MCF 10A (cell line): ENCODE measurements at regions not wholly inside any gene's neighbourhood (a gene's known extent, or its start where the extent isn't known, plus 50 kb on each side); places are given as distances from the start of the nearest gene placed in this dataset.

Experiments used
- BruUV-seq: library from RNA; stranded (reverse); fragments of 400-500 nt; replicated peaks from 2 replicates; lab custom pipeline; 2021; lab: Mats Ljungman, UMichigan
- CTCF ChIA-PET: fragments of 300-600 bp; sonication (Branson Sonifier 250); formaldehyde crosslinking; extraction: SDS; loops from one replicate; lab custom pipeline; 2021; ENCODE audit warnings: antibody characterized with exemption, inconsistent platforms; lab: Yijun Ruan, JAX
- POLR2A ChIA-PET: fragments of 300-600, 350-650 bp; sonication (Branson Sonifier 250); formaldehyde crosslinking; extraction: SDS; loops from one replicate; lab custom pipeline; 2020; ENCODE audit warnings: antibody characterized with exemption, inconsistent platforms; lab: Yijun Ruan, JAX
- DNase-seq: peaks from one replicate; pipeline ENCODE4 v3.0.0-alpha.2; 2018; ENCODE audit not compliant: unreplicated experiment
- H3K27ac Mint-ChIP-seq: one replicate; pipeline ENCODE4 v1.8.0; 2022; ENCODE audit warnings: mild to moderate bottlenecking, low read depth, mixed read lengths; ENCODE audit not compliant: unreplicated experiment
- H3K27me3 Mint-ChIP-seq: one replicate; pipeline ENCODE4 v1.8.0; 2022; ENCODE audit warnings: mixed read lengths; ENCODE audit not compliant: insufficient read depth, unreplicated experiment
- H3K36me3 Mint-ChIP-seq: one replicate; pipeline ENCODE4 v1.8.0; 2022; ENCODE audit warnings: mild to moderate bottlenecking, moderate library complexity, mixed read lengths; ENCODE audit not compliant: insufficient read depth, unreplicated experiment
- H3K4me1 Mint-ChIP-seq: one replicate; pipeline ENCODE4 v1.8.0; 2022; ENCODE audit warnings: mixed read lengths; ENCODE audit not compliant: insufficient read depth, unreplicated experiment
- H3K4me3 Mint-ChIP-seq: one replicate; pipeline ENCODE4 v1.8.0; 2022; ENCODE audit warnings: mild to moderate bottlenecking, moderate library complexity, mixed read lengths; ENCODE audit not compliant: unreplicated experiment
- H3K9me3 Mint-ChIP-seq: one replicate; pipeline ENCODE4 v1.8.0; 2022; ENCODE audit warnings: mixed read lengths; ENCODE audit not compliant: unreplicated experiment
- CTCF ChIP-seq: fragments of 200-600 bp; IDR thresholded peaks from one replicate; pipeline ENCODE4 v1.8.0; 2022; ENCODE audit warnings: antibody characterized with exemption, mild to moderate bottlenecking; ENCODE audit not compliant: unreplicated experiment
- intact Hi-C: fragments of 100-400 bp; cut with micrococcal nuclease; formaldehyde crosslinking; loops from 2 replicates; pipeline ENCODE4 v1.14.1; 2022

DNA sequence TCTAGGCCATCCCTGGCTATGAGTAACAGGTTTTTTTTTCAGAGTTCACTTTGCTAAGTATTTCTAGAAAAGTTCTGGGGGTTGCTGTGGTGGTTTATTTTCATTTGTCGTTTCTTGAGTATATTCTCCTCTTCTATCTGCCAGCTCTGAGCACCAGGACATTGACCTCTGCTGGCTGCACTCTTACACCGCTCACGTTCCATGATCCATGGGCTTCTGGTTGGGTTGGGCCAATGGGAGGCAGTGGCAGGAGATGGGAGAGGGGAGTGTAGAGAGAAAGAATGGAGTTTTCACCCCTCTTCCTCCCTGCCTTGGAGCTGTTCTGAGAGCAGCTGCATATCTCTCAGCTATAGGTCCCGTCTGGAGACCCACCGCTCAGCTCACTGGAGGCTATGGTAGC lies 161.0 kb upstream of the ATXN1 start:
- POLR2A ChIA-PET = interaction anchor here (0.5 to 2.0 kb wide), 9 partner anchors 7 to 792 kb away, joined by 3 to 8 read pairs (median 4); no protein-coding TSS in a partner anchor
- H3K4me1 Mint-ChIP-seq = peaks cover 8% of the 10 kb centered on the region
- no peak for TF ChIP-seq CTCF
- no peaks in the 10 kb centered on the region for H3K36me3 Mint-ChIP-seq
- no peak for DNase-seq
- intact Hi-C loops = no loop called here
- CTCF ChIA-PET = interaction anchor here (1.3 kb wide), 1 partner anchor 25 kb away, joined by 8 read pairs; no protein-coding TSS in a partner anchor
- peak overlapping the region; percentile 31 for H3K27ac Mint-ChIP-seq
- BruUV-seq = no TSS peak
- no peaks in the 10 kb centered on the region for H3K9me3 Mint-ChIP-seq
- H3K27me3 Mint-ChIP-seq = no peaks in the 10 kb centered on the region
- H3K4me3 Mint-ChIP-seq = no peak overlapping the region

GRCh38 chr6:16921399-16922110 lies 160.3 kb upstream of the ATXN1 start:
- POLR2A ChIA-PET = interaction anchor here (0.7 to 2.0 kb wide), 13 partner anchors 8 to 241 kb away, joined by 3 to 8 read pairs (median 3); no protein-coding TSS in a partner anchor
- Mint-ChIP-seq H3K36me3 (no peaks in the 10 kb centered on the region), H3K27ac (no peak overlapping the region), H3K27me3 (no peaks in the 10 kb centered on the region), H3K4me3 (no peak overlapping the region), H3K9me3 (no peaks in the 10 kb centered on the region), H3K4me1 (peaks cover 8% of the 10 kb centered on the region)
- no TSS peak for BruUV-seq
- peak; percentile 65 for DNase-seq
- CTCF ChIA-PET = interaction anchor here (0.6 to 1.3 kb wide), 3 partner anchors 26 to 904 kb away, joined by 4 to 8 read pairs (median 4); no protein-coding TSS in a partner anchor
- intact Hi-C loops = no loop called here
- no peak for TF ChIP-seq CTCF

GRCh38 chr6:16918586-16918985 lies 157.3 kb upstream of the ATXN1 start:
- no peak overlapping the region for H3K27ac Mint-ChIP-seq
- ChIA-PET CTCF (no interaction called here), POLR2A (interaction anchor here (1.0 to 2.5 kb wide), 2 partner anchors 10 to 18 kb away, joined by 4 to 9 read pairs; no protein-coding TSS in a partner anchor)
- BruUV-seq = no TSS peak
- DNase-seq = no peak
- intact Hi-C loops = no loop called here
- no peaks in the 10 kb centered on the region for H3K27me3 Mint-ChIP-seq
- no peaks in the 10 kb centered on the region for H3K36me3 Mint-ChIP-seq
- H3K4me1 Mint-ChIP-seq = peaks cover 8% of the 10 kb centered on the region
- TF ChIP-seq CTCF = no peak
- no peak overlapping the region for H3K4me3 Mint-ChIP-seq
- peaks cover 3% of the 10 kb centered on the region for H3K9me3 Mint-ChIP-seq

DNA sequence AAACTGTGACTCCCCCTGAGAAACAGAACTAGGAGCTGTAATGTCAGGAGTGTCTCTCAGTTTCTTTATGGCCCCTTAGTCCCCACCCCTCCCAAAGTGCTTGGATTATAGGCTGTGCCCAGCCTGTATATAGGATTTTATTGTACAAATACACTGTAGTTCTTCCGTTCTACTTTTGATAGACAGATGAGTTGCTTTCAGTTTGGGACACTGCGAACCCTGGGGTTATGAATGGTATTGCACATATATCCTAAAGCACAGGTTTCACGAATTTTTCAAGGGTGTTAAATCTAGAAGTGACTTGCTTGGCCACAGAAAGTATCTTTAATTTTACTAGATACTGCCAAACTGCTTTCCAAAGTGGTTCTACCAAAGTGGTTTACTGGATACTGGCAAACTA lies 152.9 kb upstream of the ATXN1 start:
- BruUV-seq = no TSS peak
- Mint-ChIP-seq H3K9me3 (peaks cover 7% of the 10 kb centered on the region), H3K4me1 (no peaks in the 10 kb centered on the region), H3K27me3 (no peaks in the 10 kb centered on the region), H3K36me3 (no peaks in the 10 kb centered on the region), H3K27ac (no peak overlapping the region), H3K4me3 (no peak overlapping the region)
- POLR2A ChIA-PET = interaction anchor here (0.6 kb wide), 1 partner anchor 57 kb away, joined by 3 read pairs; no protein-coding TSS in a partner anchor
- no peak for TF ChIP-seq CTCF
- intact Hi-C loops = no loop called here
- CTCF ChIA-PET = no interaction called here
- DNase-seq = no peak
